Fibroblast of gingiva (primary cell): ENCODE measurements at regions not wholly inside any gene's neighbourhood (a gene's known extent, or its start where the extent isn't known, plus 50 kb on each side); places are given as distances from the start of the nearest gene placed in this dataset.

Source experiments
- DNase-seq: peaks from one replicate; pipeline ENCODE4 v3.0.0-alpha.2; 2011; ENCODE audit warnings: low read depth

- peak; percentile 93 for DNase-seq
Observed at GRCh38 chr11:128299132-128299726, 288.1 kb downstream of the ETS1 start.

GRCh38 chr11:128298271-128298670 is 289.1 kb downstream of the ETS1 start:
- no peak for DNase-seq

GRCh38 chr11:128297805-128298204 is 289.6 kb downstream of the ETS1 start:
- DNase-seq: peak; percentile 57

- DNase-seq: no peak
Observed at GRCh38 chr11:128297091-128297651, 290.2 kb downstream of the ETS1 start.

- peak; percentile 13 for DNase-seq
Observed at GRCh38 chr11:128294671-128295050, 292.7 kb downstream of the ETS1 start.

- no peak for DNase-seq
Observed at GRCh38 chr11:128294001-128294670, 293.2 kb downstream of the ETS1 start.

- DNase-seq: no peak
Observed at GRCh38 chr11:128291835-128292234, 295.5 kb downstream of the ETS1 start.

- no peak for DNase-seq
Observed at GRCh38 chr11:128291007-128291406, 296.4 kb downstream of the ETS1 start.

GRCh38 chr11:128290106-128290840 is 297.1 kb downstream of the ETS1 start:
- peak; percentile 84 for DNase-seq

GRCh38 chr11:128289048-128289447 is 298.3 kb downstream of the ETS1 start:
- DNase-seq: no peak

- no peak for DNase-seq
Observed at GRCh38 chr11:128288368-128288767, 299.0 kb downstream of the ETS1 start.

GRCh38 chr11:128285321-128285720 is 302.0 kb downstream of the ETS1 start:
- DNase-seq: no peak

GRCh38 chr11:128284634-128285033 is 302.7 kb downstream of the ETS1 start:
- no peak for DNase-seq

- DNase-seq: no peak
Observed at GRCh38 chr11:128283451-128283850, 303.9 kb downstream of the ETS1 start.

- no peak for DNase-seq
Observed at GRCh38 chr11:128282053-128282452, 305.3 kb downstream of the ETS1 start.

GRCh38 chr11:128279866-128280265 is 307.5 kb downstream of the ETS1 start:
- DNase-seq: peak; percentile 27

GRCh38 chr11:128273736-128274135 is 313.6 kb downstream of the ETS1 start:
- DNase-seq: no peak

GRCh38 chr11:128271401-128271800 is 316.0 kb downstream of the ETS1 start:
- DNase-seq: no peak

- no peak for DNase-seq
Observed at GRCh38 chr11:128269466-128269865, 317.9 kb downstream of the ETS1 start.

GRCh38 chr11:128266893-128267292 is 320.5 kb downstream of the ETS1 start:
- no peak for DNase-seq

- DNase-seq: no peak
Observed at GRCh38 chr11:128262463-128263345, 324.7 kb downstream of the ETS1 start.

GRCh38 chr11:128261011-128261421 is 326.3 kb downstream of the ETS1 start:
- no peak for DNase-seq
